HFF-Myc (cell line): ENCODE measurements at regions not wholly inside any gene's neighbourhood (a gene's known extent, or its start where the extent isn't known, plus 50 kb on each side); places are given as distances from the start of the nearest gene placed in this dataset.

Source experiments
- DNase-seq: peaks from one replicate; pipeline ENCODE4 v3.0.0-alpha.2; 2011; ENCODE audit warnings: low read depth; ENCODE audit errors: extremely low read depth
- H3K4me3 ChIP-seq: replicated peaks from 2 replicates; pipeline ENCODE4 v1.5.1; 2011; ENCODE audit warnings: low read depth, mild to moderate bottlenecking, control low read depth, low read length
- TF ChIP-seq, protein P1 (sequence below): IDR thresholded peaks from 2 replicates; pipeline ENCODE4 v1.5.1; 2012; ENCODE audit warnings: mild to moderate bottlenecking, low read depth, low read length, control low read depth; ENCODE audit errors: missing control alignments

DNA sequence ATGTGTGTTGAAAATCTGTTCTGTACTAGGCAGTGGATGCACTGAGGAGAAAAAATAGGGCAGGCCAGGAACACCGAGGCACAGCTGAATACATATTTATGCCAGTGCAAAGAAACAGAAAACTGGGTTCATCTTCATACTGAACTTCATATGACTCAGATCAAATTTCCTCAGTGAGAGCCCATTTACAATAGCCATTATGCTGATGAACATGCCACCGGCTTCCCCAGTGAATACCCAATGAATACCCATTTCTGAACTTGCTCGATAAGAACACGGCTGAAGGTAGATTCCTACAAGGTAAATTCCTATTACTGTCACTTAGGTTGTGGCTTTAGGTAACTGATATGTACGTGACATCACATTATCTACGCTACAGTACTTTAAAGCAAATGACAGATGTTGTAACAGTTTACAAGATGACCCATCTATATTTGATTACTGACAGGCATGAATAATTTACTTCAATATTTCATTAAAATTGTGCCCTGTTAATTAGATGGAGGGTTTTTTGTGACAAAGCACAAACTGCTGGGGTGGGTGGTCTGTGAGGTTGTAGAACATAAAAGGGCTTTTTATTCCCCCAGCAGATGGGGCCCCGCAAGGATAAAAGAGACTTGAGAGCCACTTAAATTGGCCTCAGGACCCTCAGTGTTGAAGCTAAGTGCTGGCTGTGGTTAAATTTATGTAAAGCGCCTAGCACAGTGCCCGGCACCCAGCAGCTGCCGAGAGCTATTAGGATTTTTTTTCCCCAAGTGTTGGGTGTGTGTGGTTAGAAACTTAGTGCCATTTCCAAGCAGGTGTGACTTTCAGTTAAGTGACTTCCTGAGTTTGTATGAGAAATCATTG, 264.5 kb downstream of the CD83 start:
- no peak for DNase-seq
- TF ChIP-seq, protein P1, sequence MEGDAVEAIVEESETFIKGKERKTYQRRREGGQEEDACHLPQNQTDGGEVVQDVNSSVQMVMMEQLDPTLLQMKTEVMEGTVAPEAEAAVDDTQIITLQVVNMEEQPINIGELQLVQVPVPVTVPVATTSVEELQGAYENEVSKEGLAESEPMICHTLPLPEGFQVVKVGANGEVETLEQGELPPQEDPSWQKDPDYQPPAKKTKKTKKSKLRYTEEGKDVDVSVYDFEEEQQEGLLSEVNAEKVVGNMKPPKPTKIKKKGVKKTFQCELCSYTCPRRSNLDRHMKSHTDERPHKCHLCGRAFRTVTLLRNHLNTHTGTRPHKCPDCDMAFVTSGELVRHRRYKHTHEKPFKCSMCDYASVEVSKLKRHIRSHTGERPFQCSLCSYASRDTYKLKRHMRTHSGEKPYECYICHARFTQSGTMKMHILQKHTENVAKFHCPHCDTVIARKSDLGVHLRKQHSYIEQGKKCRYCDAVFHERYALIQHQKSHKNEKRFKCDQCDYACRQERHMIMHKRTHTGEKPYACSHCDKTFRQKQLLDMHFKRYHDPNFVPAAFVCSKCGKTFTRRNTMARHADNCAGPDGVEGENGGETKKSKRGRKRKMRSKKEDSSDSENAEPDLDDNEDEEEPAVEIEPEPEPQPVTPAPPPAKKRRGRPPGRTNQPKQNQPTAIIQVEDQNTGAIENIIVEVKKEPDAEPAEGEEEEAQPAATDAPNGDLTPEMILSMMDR, result no peak
- H3K4me3 ChIP-seq, result no peak overlapping the region

DNA sequence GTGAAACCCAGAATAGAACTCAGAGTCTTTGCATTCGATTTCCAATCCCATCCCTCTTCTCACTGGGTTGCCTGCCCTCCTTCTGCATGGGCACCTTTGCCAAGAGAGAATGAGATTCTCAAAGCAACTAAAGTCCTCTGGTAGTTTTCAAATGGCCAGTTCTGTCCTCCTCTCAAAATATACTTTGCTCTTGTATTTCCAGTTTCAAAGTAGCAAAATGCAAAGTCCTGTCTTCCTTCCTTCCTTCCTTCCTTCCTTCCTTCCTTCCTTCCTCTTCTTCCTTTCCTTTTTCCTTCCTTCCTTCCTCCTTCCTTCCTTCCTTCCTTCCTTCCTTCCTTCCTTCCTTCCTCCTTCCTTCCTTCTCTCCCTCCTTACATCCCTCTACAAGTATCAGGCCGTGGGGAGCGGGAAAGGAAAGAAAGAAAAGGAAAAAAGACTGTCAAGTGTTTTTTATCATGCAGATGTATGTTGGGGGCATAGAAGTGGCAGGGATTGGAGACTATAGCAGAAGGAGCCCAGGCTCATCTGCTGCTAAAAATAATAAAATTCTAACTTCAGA, 265.2 kb downstream of the CD83 start:
- H3K4me3 ChIP-seq, result no peak overlapping the region
- TF ChIP-seq, protein P1, result no peak
- no peak for DNase-seq

DNA sequence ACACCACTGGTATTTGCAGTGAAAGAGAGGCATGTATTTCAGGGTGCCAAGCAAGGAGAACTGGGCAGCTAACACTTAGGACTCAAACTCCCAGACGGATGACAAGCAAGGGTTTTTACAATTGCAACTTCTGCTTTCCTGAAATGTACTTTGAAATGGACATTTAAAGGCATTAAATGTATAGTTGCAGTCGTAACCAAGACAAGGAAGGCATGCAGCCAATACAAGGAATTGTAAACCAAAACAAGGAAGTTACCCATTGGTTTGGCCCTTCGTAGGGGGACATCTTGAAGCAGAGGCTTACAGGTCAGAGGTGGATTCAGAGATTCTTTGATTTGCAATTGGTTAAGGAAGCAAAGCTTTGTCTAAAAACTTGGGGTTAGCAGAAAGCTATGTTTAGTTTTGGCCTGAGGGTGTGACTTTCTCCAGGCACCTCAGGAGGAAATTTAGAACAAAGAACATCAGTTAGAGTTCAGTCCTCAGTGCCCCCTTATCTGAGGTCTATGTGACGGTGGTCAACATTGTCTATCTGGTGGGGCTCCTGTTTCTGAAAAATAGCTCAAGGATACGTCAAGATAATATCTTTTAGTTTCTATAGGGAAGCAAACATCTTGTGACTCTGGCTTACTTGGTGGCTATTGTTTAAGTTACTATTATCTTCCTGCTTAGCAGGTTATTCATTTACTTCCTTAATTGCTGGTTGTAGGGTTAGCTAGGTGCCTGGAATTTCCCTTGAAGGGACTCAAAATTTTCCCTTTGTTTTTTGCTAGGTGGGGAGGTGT, 266.0 kb downstream of the CD83 start:
- DNase-seq, result no peak

GRCh38 chr6:14384175-14384949, 266.8 kb downstream of the CD83 start:
- H3K4me3 ChIP-seq, result no peak overlapping the region
- DNase-seq, result no peak
- TF ChIP-seq, protein P1, result no peak

More for the DNA sequence above, 266.0 kb downstream of the CD83 start:
- no peak overlapping the region for H3K4me3 ChIP-seq
- TF ChIP-seq, protein P1, result no peak

DNA sequence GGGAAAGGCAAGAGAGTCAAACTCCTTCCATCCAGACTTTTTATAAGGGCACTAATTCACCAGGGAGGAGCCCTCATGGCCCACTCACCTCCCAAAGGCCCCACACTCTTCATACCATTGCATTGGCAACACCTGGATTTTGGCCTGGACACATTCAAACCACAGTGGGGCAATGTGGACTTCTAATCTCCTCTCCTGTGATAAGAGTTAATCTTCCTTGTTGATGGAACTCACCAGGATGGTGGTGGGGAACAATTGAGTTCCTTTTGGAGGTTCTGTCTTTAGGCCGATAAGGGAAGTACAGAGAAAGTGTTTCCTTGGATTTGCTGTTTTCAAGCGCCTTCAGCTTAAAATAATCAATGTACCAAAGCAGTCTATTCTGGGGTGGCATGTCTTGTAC, 268.7 kb downstream of the CD83 start:
- no peak overlapping the region for H3K4me3 ChIP-seq
- DNase-seq, result no peak
- TF ChIP-seq, protein P1, result no peak

GRCh38 chr6:14386668-14387067, 269.1 kb downstream of the CD83 start:
- TF ChIP-seq, protein P1, result no peak
- DNase-seq, result no peak
- no peak overlapping the region for H3K4me3 ChIP-seq
